ENCODE measurements at regions not wholly inside any gene's neighbourhood (a gene's known extent, or its start where the extent isn't known, plus 50 kb on each side); places are given as distances from the start of the nearest gene placed in this dataset.

- H3K4me3 Mint-ChIP-seq = no peak overlapping the region
- Histone ChIP-seq H3K4me3 (no peak overlapping the region), H3K27ac (no peak overlapping the region), H3K4me2 (no peak overlapping the region), H3K9me3 (ENCODE audit: low read depth) (no peaks in the 10 kb centered on the region), H3F3A (ENCODE audit: low read depth) (no peaks in the 10 kb centered on the region), H3K36me3 (no peaks in the 10 kb centered on the region), H2AFZ (replicated peaks) (no peak overlapping the region), H3K9ac (no peak overlapping the region), H3K4me1 (no peaks in the 10 kb centered on the region), H4K20me1 (ENCODE audit: low read depth) (no peaks in the 10 kb centered on the region), H3K27me3 (no peaks in the 10 kb centered on the region), H3K79me2 (ENCODE audit: low read depth) (no peaks in the 10 kb centered on the region)
- H3K9me3 Mint-ChIP-seq = no peaks in the 10 kb centered on the region
- DNase-seq (ENCODE audit: low spot score) = no peak
- TF ChIP-seq CTCF (IDR thresholded peaks at IDR 0.05) (no peak), EZH2phosphoT487 (IDR thresholded peaks at IDR 0.05) (no peak), EZH2 (IDR thresholded peaks at IDR 0.05) (no peak)
- H3K4me1 Mint-ChIP-seq = no peaks in the 10 kb centered on the region
- H3K27me3 Mint-ChIP-seq (ENCODE audit: insufficient read depth, low read depth) = no peaks in the 10 kb centered on the region
- H3K27ac Mint-ChIP-seq = no peak overlapping the region
- H3K36me3 Mint-ChIP-seq = no peaks in the 10 kb centered on the region
Measured at GRCh38 chr18:45191795-45192194, 423.5 kb upstream of the SLC14A2 start.

GRCh38 chr18:45197526-45197970 is 417.7 kb upstream of the SLC14A2 start:
- no peak overlapping the region for H3K4me2 ChIP-seq
- no peaks in the 10 kb centered on the region for H3K79me2 ChIP-seq (ENCODE audit: low read depth)
- no peak for TF ChIP-seq CTCF (IDR thresholded peaks at IDR 0.05)
- no peak for TF ChIP-seq EZH2 (IDR thresholded peaks at IDR 0.05)
- TF ChIP-seq EZH2phosphoT487 (IDR thresholded peaks at IDR 0.05) = no peak
- H3K4me1 ChIP-seq = no peaks in the 10 kb centered on the region
- Mint-ChIP-seq H3K4me1 (peaks cover 15% of the 10 kb centered on the region), H3K36me3 (no peaks in the 10 kb centered on the region), H3K27me3 (ENCODE audit: insufficient read depth, low read depth) (no peaks in the 10 kb centered on the region), H3K4me3 (no peak overlapping the region), H3K9me3 (peaks cover 10% of the 10 kb centered on the region), H3K27ac (no peak overlapping the region)
- H3F3A ChIP-seq (ENCODE audit: low read depth) = no peaks in the 10 kb centered on the region
- H3K27ac ChIP-seq = no peak overlapping the region
- H2AFZ ChIP-seq (replicated peaks) = no peak overlapping the region
- no peaks in the 10 kb centered on the region for H3K9me3 ChIP-seq (ENCODE audit: low read depth)
- DNase-seq (ENCODE audit: low spot score) = no peak
- H3K9ac ChIP-seq = no peak overlapping the region
- H3K36me3 ChIP-seq = no peaks in the 10 kb centered on the region
- H3K4me3 ChIP-seq = no peak overlapping the region
- H4K20me1 ChIP-seq (ENCODE audit: low read depth) = no peaks in the 10 kb centered on the region
- H3K27me3 ChIP-seq = no peaks in the 10 kb centered on the region

GRCh38 chr18:45198526-45198925 is 416.8 kb upstream of the SLC14A2 start:
- H3K79me2 ChIP-seq (ENCODE audit: low read depth) = no peaks in the 10 kb centered on the region
- no peak for DNase-seq (ENCODE audit: low spot score)
- no peaks in the 10 kb centered on the region for H3F3A ChIP-seq (ENCODE audit: low read depth)
- H3K4me1 ChIP-seq = no peaks in the 10 kb centered on the region
- no peak overlapping the region for H3K4me3 ChIP-seq
- no peak overlapping the region for H3K9ac ChIP-seq
- Mint-ChIP-seq H3K27me3 (ENCODE audit: insufficient read depth, low read depth) (no peaks in the 10 kb centered on the region), H3K27ac (no peak overlapping the region), H3K36me3 (no peaks in the 10 kb centered on the region), H3K9me3 (peaks cover 10% of the 10 kb centered on the region), H3K4me3 (no peak overlapping the region), H3K4me1 (peaks cover 18% of the 10 kb centered on the region)
- H4K20me1 ChIP-seq (ENCODE audit: low read depth) = no peaks in the 10 kb centered on the region
- no peaks in the 10 kb centered on the region for H3K9me3 ChIP-seq (ENCODE audit: low read depth)
- H2AFZ ChIP-seq (replicated peaks) = no peak overlapping the region
- TF ChIP-seq EZH2 (IDR thresholded peaks at IDR 0.05) (no peak), CTCF (IDR thresholded peaks at IDR 0.05) (no peak), EZH2phosphoT487 (IDR thresholded peaks at IDR 0.05) (no peak)
- no peaks in the 10 kb centered on the region for H3K27me3 ChIP-seq
- H3K27ac ChIP-seq = no peak overlapping the region
- no peak overlapping the region for H3K4me2 ChIP-seq
- no peaks in the 10 kb centered on the region for H3K36me3 ChIP-seq
